Activated naive CD8-positive, alpha-beta T cell treated with anti-CD3 and anti-CD28 coated beads for 36 hours (primary cell): ENCODE measurements at regions not wholly inside any gene's neighbourhood (a gene's known extent, or its start where the extent isn't known, plus 50 kb on each side); places are given as distances from the start of the nearest gene placed in this dataset.

Experiments
- DNase-seq: peaks from one replicate; pipeline ENCODE4 v3.0.0; 2021
- H3K27ac Mint-ChIP-seq: one replicate; pipeline ENCODE4 v1.8.0; 2022; ENCODE audit warnings: mild to moderate bottlenecking, moderate library complexity, mixed read lengths
- H3K27me3 Mint-ChIP-seq: one replicate; pipeline ENCODE4 v1.8.0; 2022; ENCODE audit warnings: mild to moderate bottlenecking, mixed read lengths
- H3K36me3 Mint-ChIP-seq: one replicate; pipeline ENCODE4 v1.8.0; 2021; ENCODE audit warnings: mild to moderate bottlenecking, mixed read lengths
- H3K4me1 Mint-ChIP-seq: one replicate; pipeline ENCODE4 v1.8.0; 2021; ENCODE audit warnings: mixed read lengths
- H3K4me3 Mint-ChIP-seq: one replicate; pipeline ENCODE4 v1.8.0; 2022; ENCODE audit warnings: mild to moderate bottlenecking, moderate library complexity, mixed read lengths
- H3K9me3 Mint-ChIP-seq: one replicate; pipeline ENCODE4 v1.8.0; 2022; ENCODE audit warnings: mixed read lengths

- no peak overlapping the region for H3K27ac Mint-ChIP-seq
- no peak for DNase-seq
- no peaks in the 10 kb centered on the region for H3K36me3 Mint-ChIP-seq
- H3K9me3 Mint-ChIP-seq, result peaks cover 8% of the 10 kb centered on the region
- peaks cover 7% of the 10 kb centered on the region for H3K27me3 Mint-ChIP-seq
- H3K4me3 Mint-ChIP-seq, result no peak overlapping the region
- no peaks in the 10 kb centered on the region for H3K4me1 Mint-ChIP-seq
Measured at GRCh38 chr7:4409946-4410345, 272.1 kb upstream of the FOXK1 start.

GRCh38 chr7:4416396-4417056 lies 265.6 kb upstream of the FOXK1 start:
- no peaks in the 10 kb centered on the region for H3K36me3 Mint-ChIP-seq
- no peaks in the 10 kb centered on the region for H3K4me1 Mint-ChIP-seq
- H3K4me3 Mint-ChIP-seq, result no peak overlapping the region
- DNase-seq, result no peak
- H3K9me3 Mint-ChIP-seq, result peaks cover 16% of the 10 kb centered on the region
- peaks cover 3% of the 10 kb centered on the region for H3K27me3 Mint-ChIP-seq
- H3K27ac Mint-ChIP-seq, result no peak overlapping the region

GRCh38 chr7:4428526-4428925 lies 253.6 kb upstream of the FOXK1 start:
- Mint-ChIP-seq H3K27me3 (peaks cover 15% of the 10 kb centered on the region), H3K36me3 (peaks cover 1% of the 10 kb centered on the region), H3K4me1 (no peaks in the 10 kb centered on the region), H3K9me3 (peaks cover 9% of the 10 kb centered on the region), H3K27ac (no peak overlapping the region), H3K4me3 (no peak overlapping the region)
- no peak for DNase-seq

- H3K4me1 Mint-ChIP-seq, result no peaks in the 10 kb centered on the region
- peaks cover 9% of the 10 kb centered on the region for H3K9me3 Mint-ChIP-seq
- no peak for DNase-seq
- no peak overlapping the region for H3K27ac Mint-ChIP-seq
- H3K36me3 Mint-ChIP-seq, result peaks cover 1% of the 10 kb centered on the region
- peaks cover 20% of the 10 kb centered on the region for H3K27me3 Mint-ChIP-seq
- no peak overlapping the region for H3K4me3 Mint-ChIP-seq
Measured at GRCh38 chr7:4430227-4430626, 251.9 kb upstream of the FOXK1 start.

- Mint-ChIP-seq H3K27me3 (peaks cover 34% of the 10 kb centered on the region), H3K36me3 (peaks cover 1% of the 10 kb centered on the region), H3K27ac (no peak overlapping the region), H3K4me3 (no peak overlapping the region), H3K9me3 (peaks cover 9% of the 10 kb centered on the region), H3K4me1 (no peaks in the 10 kb centered on the region)
- no peak for DNase-seq
Measured at GRCh38 chr7:4434306-4434705, 247.8 kb upstream of the FOXK1 start.

GRCh38 chr7:4436361-4436895 lies 245.7 kb upstream of the FOXK1 start:
- peaks cover 30% of the 10 kb centered on the region for H3K27me3 Mint-ChIP-seq
- H3K9me3 Mint-ChIP-seq, result no peaks in the 10 kb centered on the region
- H3K27ac Mint-ChIP-seq, result no peak overlapping the region
- H3K36me3 Mint-ChIP-seq, result no peaks in the 10 kb centered on the region
- H3K4me3 Mint-ChIP-seq, result no peak overlapping the region
- H3K4me1 Mint-ChIP-seq, result no peaks in the 10 kb centered on the region
- DNase-seq, result no peak

GRCh38 chr7:4436936-4437335 lies 245.2 kb upstream of the FOXK1 start:
- Mint-ChIP-seq H3K9me3 (no peaks in the 10 kb centered on the region), H3K27ac (no peak overlapping the region), H3K27me3 (peaks cover 30% of the 10 kb centered on the region), H3K4me1 (no peaks in the 10 kb centered on the region), H3K4me3 (no peak overlapping the region), H3K36me3 (no peaks in the 10 kb centered on the region)
- DNase-seq, result no peak

- H3K27ac Mint-ChIP-seq, result no peak overlapping the region
- no peaks in the 10 kb centered on the region for H3K36me3 Mint-ChIP-seq
- no peaks in the 10 kb centered on the region for H3K9me3 Mint-ChIP-seq
- no peak overlapping the region for H3K4me3 Mint-ChIP-seq
- no peaks in the 10 kb centered on the region for H3K4me1 Mint-ChIP-seq
- peaks cover 30% of the 10 kb centered on the region for H3K27me3 Mint-ChIP-seq
- DNase-seq, result no peak
Measured at GRCh38 chr7:4437916-4438315, 244.2 kb upstream of the FOXK1 start.

GRCh38 chr7:4438723-4439245 lies 243.3 kb upstream of the FOXK1 start:
- H3K27ac Mint-ChIP-seq, result no peak overlapping the region
- peaks cover 30% of the 10 kb centered on the region for H3K27me3 Mint-ChIP-seq
- no peaks in the 10 kb centered on the region for H3K9me3 Mint-ChIP-seq
- no peak for DNase-seq
- no peaks in the 10 kb centered on the region for H3K36me3 Mint-ChIP-seq
- H3K4me1 Mint-ChIP-seq, result no peaks in the 10 kb centered on the region
- no peak overlapping the region for H3K4me3 Mint-ChIP-seq

- Mint-ChIP-seq H3K4me3 (no peak overlapping the region), H3K27ac (no peak overlapping the region), H3K36me3 (no peaks in the 10 kb centered on the region), H3K4me1 (no peaks in the 10 kb centered on the region), H3K9me3 (no peaks in the 10 kb centered on the region), H3K27me3 (peaks cover 24% of the 10 kb centered on the region)
- DNase-seq, result no peak
Measured at GRCh38 chr7:4439444-4439843, 242.7 kb upstream of the FOXK1 start.

GRCh38 chr7:4444106-4444505 lies 238.0 kb upstream of the FOXK1 start:
- Mint-ChIP-seq H3K9me3 (no peaks in the 10 kb centered on the region), H3K27me3 (peaks cover 12% of the 10 kb centered on the region), H3K36me3 (no peaks in the 10 kb centered on the region), H3K27ac (no peak overlapping the region), H3K4me1 (no peaks in the 10 kb centered on the region), H3K4me3 (no peak overlapping the region)
- DNase-seq, result no peak

- Mint-ChIP-seq H3K9me3 (no peaks in the 10 kb centered on the region), H3K27ac (no peak overlapping the region), H3K36me3 (no peaks in the 10 kb centered on the region), H3K4me1 (no peaks in the 10 kb centered on the region), H3K4me3 (no peak overlapping the region), H3K27me3 (peaks cover 15% of the 10 kb centered on the region)
- DNase-seq, result no peak
Measured at GRCh38 chr7:4445777-4446176, 236.3 kb upstream of the FOXK1 start.

GRCh38 chr7:4449263-4449662 lies 232.8 kb upstream of the FOXK1 start:
- Mint-ChIP-seq H3K36me3 (no peaks in the 10 kb centered on the region), H3K4me3 (no peak overlapping the region), H3K27ac (no peak overlapping the region), H3K27me3 (peaks cover 15% of the 10 kb centered on the region), H3K9me3 (no peaks in the 10 kb centered on the region), H3K4me1 (no peaks in the 10 kb centered on the region)
- DNase-seq, result no peak

- H3K27ac Mint-ChIP-seq, result no peak overlapping the region
Measured at GRCh38 chr7:4450483-4450882, 231.6 kb upstream of the FOXK1 start.

GRCh38 chr7:4460597-4460996 lies 221.5 kb upstream of the FOXK1 start:
- Mint-ChIP-seq H3K4me1 (peaks cover 2% of the 10 kb centered on the region), H3K27ac (no peak overlapping the region), H3K4me3 (no peak overlapping the region), H3K9me3 (peaks cover 4% of the 10 kb centered on the region), H3K36me3 (no peaks in the 10 kb centered on the region), H3K27me3 (peaks cover 11% of the 10 kb centered on the region)
- DNase-seq, result no peak

More at GRCh38 chr7:4450483-4450882, 231.6 kb upstream of the FOXK1 start:
- DNase-seq, result no peak
- no peak overlapping the region for H3K4me3 Mint-ChIP-seq
- H3K4me1 Mint-ChIP-seq, result no peaks in the 10 kb centered on the region
- H3K36me3 Mint-ChIP-seq, result no peaks in the 10 kb centered on the region
- no peaks in the 10 kb centered on the region for H3K9me3 Mint-ChIP-seq
- peaks cover 5% of the 10 kb centered on the region for H3K27me3 Mint-ChIP-seq

- Mint-ChIP-seq H3K4me1 (peaks cover 2% of the 10 kb centered on the region), H3K27ac (no peak overlapping the region), H3K9me3 (peaks cover 4% of the 10 kb centered on the region)
Measured at GRCh38 chr7:4461531-4461930, 220.6 kb upstream of the FOXK1 start.

More at GRCh38 chr7:4461531-4461930, 220.6 kb upstream of the FOXK1 start:
- DNase-seq, result no peak
- H3K27me3 Mint-ChIP-seq, result peaks cover 11% of the 10 kb centered on the region
- no peaks in the 10 kb centered on the region for H3K36me3 Mint-ChIP-seq
- H3K4me3 Mint-ChIP-seq, result no peak overlapping the region
